Glutamatergic neuron (in vitro differentiated cells): ENCODE measurements at regions not wholly inside any gene's neighbourhood (a gene's known extent, or its start where the extent isn't known, plus 50 kb on each side); places are given as distances from the start of the nearest gene placed in this dataset.

Experiments
- DNase-seq: peaks from one replicate; pipeline ENCODE4 v3.0.0; 2022
- H3K27ac Mint-ChIP-seq: one replicate; pipeline ENCODE4 v1.8.0; 2020; ENCODE audit warnings: mild to moderate bottlenecking, mixed read lengths, inconsistent platforms; ENCODE audit not compliant: unreplicated experiment
- H3K27me3 Mint-ChIP-seq: one replicate; pipeline ENCODE4 v1.8.0; 2020; ENCODE audit warnings: mild to moderate bottlenecking, moderate library complexity, mixed read lengths, inconsistent platforms; ENCODE audit not compliant: unreplicated experiment
- H3K36me3 Mint-ChIP-seq: one replicate; pipeline ENCODE4 v1.8.0; 2020; ENCODE audit warnings: mild to moderate bottlenecking, mixed read lengths, inconsistent platforms; ENCODE audit not compliant: unreplicated experiment
- H3K4me1 Mint-ChIP-seq: one replicate; pipeline ENCODE4 v1.8.0; 2020; ENCODE audit warnings: mild to moderate bottlenecking, low read depth, mixed read lengths, inconsistent platforms; ENCODE audit not compliant: unreplicated experiment
- H3K4me3 Mint-ChIP-seq: one replicate; pipeline ENCODE4 v1.8.0; 2020; ENCODE audit warnings: mild to moderate bottlenecking, mixed read lengths, inconsistent platforms; ENCODE audit not compliant: unreplicated experiment
- H3K9me3 Mint-ChIP-seq: one replicate; pipeline ENCODE4 v1.8.0; 2020; ENCODE audit warnings: mild to moderate bottlenecking, moderate library complexity, mixed read lengths, inconsistent platforms; ENCODE audit not compliant: unreplicated experiment
- CTCF ChIP-seq: fragments of 200-600 bp; sonication (generic); IDR thresholded peaks from one replicate; pipeline ENCODE4 v1.5.0; 2021; ENCODE audit not compliant: partially characterized antibody, unreplicated experiment

GRCh38 chr12:114779647-114780046 is 95.7 kb upstream of the TBX3 start:
- no peak overlapping the region for H3K4me3 Mint-ChIP-seq
- peaks cover under 1% of the 10 kb centered on the region for H3K27me3 Mint-ChIP-seq
- no peak overlapping the region for H3K27ac Mint-ChIP-seq
- H3K4me1 Mint-ChIP-seq, result no peaks in the 10 kb centered on the region
- peaks cover 1% of the 10 kb centered on the region for H3K9me3 Mint-ChIP-seq
- no peaks in the 10 kb centered on the region for H3K36me3 Mint-ChIP-seq
- TF ChIP-seq CTCF, result no peak
- no peak for DNase-seq

DNA sequence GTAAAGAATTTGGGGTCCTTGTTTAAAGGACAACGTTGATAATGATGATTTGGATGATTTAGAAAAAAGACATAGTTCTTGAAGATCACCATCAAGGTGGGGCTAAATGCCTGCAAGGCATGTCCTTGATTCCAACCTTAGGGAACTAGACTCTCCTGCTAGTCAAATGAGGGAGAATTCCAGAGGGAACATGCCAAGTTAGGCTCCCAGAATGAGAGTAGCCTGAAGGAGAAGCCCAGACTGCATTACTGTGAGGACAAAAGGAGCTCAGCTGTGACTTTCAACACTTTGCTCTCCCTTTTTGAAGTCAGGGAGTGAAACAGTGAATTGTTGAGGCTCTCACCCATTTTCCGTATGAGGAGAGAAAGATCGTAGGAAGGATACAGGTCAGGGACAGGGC is 95.2 kb upstream of the TBX3 start:
- Mint-ChIP-seq H3K27ac (no peak overlapping the region), H3K36me3 (no peaks in the 10 kb centered on the region), H3K4me1 (no peaks in the 10 kb centered on the region), H3K27me3 (no peaks in the 10 kb centered on the region), H3K9me3 (peaks cover 1% of the 10 kb centered on the region), H3K4me3 (no peak overlapping the region)
- DNase-seq, result no peak
- no peak for TF ChIP-seq CTCF

DNA sequence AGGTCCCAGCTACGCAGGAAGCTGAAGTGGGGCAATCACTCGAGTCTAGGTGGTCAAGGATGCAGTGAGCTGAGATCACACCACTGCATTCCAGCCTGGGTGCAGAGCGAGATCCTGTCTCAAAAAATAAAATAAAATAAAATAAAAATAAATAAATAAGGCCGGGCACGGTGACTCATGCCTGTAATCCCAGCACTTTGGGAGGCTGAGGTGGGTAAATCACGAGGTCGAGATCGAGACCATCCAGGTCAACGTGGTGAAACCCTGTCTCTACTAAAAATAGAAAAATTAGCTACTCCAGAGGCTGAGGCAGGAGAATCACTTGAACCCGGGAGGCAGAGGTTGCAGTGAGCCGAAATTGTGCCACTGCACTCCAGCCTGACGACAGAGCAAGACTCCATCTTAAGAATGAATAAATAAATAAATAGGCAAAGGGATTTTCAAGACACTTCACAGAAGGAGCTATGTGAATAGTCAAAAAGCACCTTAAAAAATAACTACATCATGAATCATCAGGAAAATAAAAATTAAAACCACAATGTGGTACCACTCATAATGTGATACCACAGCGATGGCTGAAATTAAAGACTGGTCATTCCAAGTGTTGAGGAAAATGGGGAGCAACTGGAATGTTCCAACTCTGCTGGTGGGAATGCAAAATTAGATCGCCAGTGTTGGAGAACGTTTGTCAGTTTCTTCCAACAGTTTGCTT is 92.9 kb upstream of the TBX3 start:
- H3K27ac Mint-ChIP-seq, result no peak overlapping the region
- TF ChIP-seq CTCF, result no peak

GRCh38 chr12:114774699-114775098 is 90.7 kb upstream of the TBX3 start:
- no peaks in the 10 kb centered on the region for H3K36me3 Mint-ChIP-seq
- H3K4me3 Mint-ChIP-seq, result no peak overlapping the region
- DNase-seq, result no peak
- TF ChIP-seq CTCF, result no peak
- H3K4me1 Mint-ChIP-seq, result no peaks in the 10 kb centered on the region
- peaks cover 1% of the 10 kb centered on the region for H3K9me3 Mint-ChIP-seq
- H3K27ac Mint-ChIP-seq, result no peak overlapping the region
- peaks cover 1% of the 10 kb centered on the region for H3K27me3 Mint-ChIP-seq

More for the DNA sequence above, 92.9 kb upstream of the TBX3 start:
- Mint-ChIP-seq H3K36me3 (no peaks in the 10 kb centered on the region), H3K27me3 (no peaks in the 10 kb centered on the region), H3K4me1 (no peaks in the 10 kb centered on the region), H3K4me3 (no peak overlapping the region), H3K9me3 (no peaks in the 10 kb centered on the region)
- no peak for DNase-seq

DNA sequence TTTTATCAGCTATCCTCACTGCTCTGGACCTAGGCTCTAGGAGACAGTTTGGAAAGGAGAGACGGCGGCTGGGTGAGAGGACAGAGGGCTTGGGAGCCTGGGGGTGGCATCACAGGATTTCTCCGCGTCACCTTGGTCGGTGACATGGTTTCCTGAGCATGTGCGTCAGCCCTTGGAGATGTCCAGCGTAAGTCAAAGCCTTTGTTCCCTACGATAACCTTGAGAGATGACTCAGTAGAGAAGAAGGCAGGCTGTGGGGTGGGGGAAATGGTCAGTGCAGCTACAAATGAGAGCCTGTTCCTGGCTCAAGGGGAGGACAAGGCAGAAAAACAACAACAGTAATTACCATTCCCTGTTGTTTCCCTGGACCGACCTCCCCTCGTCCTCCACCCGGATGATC is 90.2 kb upstream of the TBX3 start:
- Mint-ChIP-seq H3K4me3 (no peak overlapping the region), H3K9me3 (peaks cover 1% of the 10 kb centered on the region), H3K4me1 (no peaks in the 10 kb centered on the region), H3K27ac (no peak overlapping the region), H3K27me3 (peaks cover 1% of the 10 kb centered on the region), H3K36me3 (no peaks in the 10 kb centered on the region)
- no peak for DNase-seq
- no peak for TF ChIP-seq CTCF
